Liver (tissue), 8 donors: ENCODE measurements at regions not wholly inside any gene's neighbourhood (a gene's known extent, or its start where the extent isn't known, plus 50 kb on each side); places are given as distances from the start of the nearest gene placed in this dataset.

Experiments
- DNase-seq: peaks from one replicate; pipeline ENCODE4 v3.0.0-alpha.2; 2017; ENCODE audit warnings: low spot score
- H3K27ac ChIP-seq, 2 donors: one replicate each; pipeline ENCODE4 v1.7.0; 2013; ENCODE audit warnings: inconsistent platforms in 2 of 2, low read length in 2 of 2, control low read depth in 1 of 2, low read depth in 1 of 2, mild to moderate bottlenecking in 1 of 2
- H3K27me3 ChIP-seq, 4 donors: one replicate each; pipeline versions ENCODE4 v1.6.1 to v1.7.0; 2013; ENCODE audit warnings: low read length in 3 of 4, inconsistent platforms in 1 of 4, mild to moderate bottlenecking in 1 of 4, moderate library complexity in 1 of 4; ENCODE audit not compliant: control insufficient read depth in 4 of 4, insufficient read depth in 4 of 4
- H3K36me3 ChIP-seq, 4 donors: one replicate each; pipeline versions ENCODE4 v1.6.1 to v1.7.0; 2013; ENCODE audit warnings: low read length in 3 of 4, mild to moderate bottlenecking in 3 of 4, low read depth in 1 of 4, moderate library complexity in 1 of 4; ENCODE audit not compliant: control insufficient read depth in 4 of 4, insufficient read depth in 3 of 4
- H3K4me1 ChIP-seq, 4 donors: one replicate each; pipeline versions ENCODE4 v1.6.1 to v1.7.0; 2013; ENCODE audit warnings: low read length in 3 of 4, mild to moderate bottlenecking in 3 of 4, moderate library complexity in 1 of 4; ENCODE audit not compliant: control insufficient read depth in 4 of 4, insufficient read depth in 4 of 4
- H3K4me3 ChIP-seq, 3 donors: one replicate each; pipeline versions ENCODE4 v1.6.1 to v1.7.0; 2013; ENCODE audit warnings: low read length in 3 of 3, control low read depth in 1 of 3, low read depth in 1 of 3, mild to moderate bottlenecking in 1 of 3
- H3K9ac ChIP-seq, 2 donors: one replicate each; pipeline ENCODE4 v1.7.0; 2013; ENCODE audit warnings: low read length in 2 of 2, mild to moderate bottlenecking in 2 of 2, moderate library complexity in 2 of 2, control low read depth in 1 of 2, low read depth in 1 of 2
- H3K9me3 ChIP-seq, 4 donors: one replicate each; pipeline versions ENCODE4 v1.6.1 to v1.7.0; 2013; ENCODE audit warnings: low read length in 3 of 4; ENCODE audit not compliant: control insufficient read depth in 4 of 4
- ATF3 ChIP-seq: IDR thresholded peaks from 2 replicates; pipeline ENCODE4 v1.6.1; 2016; ENCODE audit warnings: antibody characterized with exemption
- CTCF ChIP-seq: fragments of 150-350 bp; IDR thresholded peaks from 2 replicates; pipeline ENCODE4 v1.5.1; 2017; ENCODE audit warnings: improper control_type of control experiment, low read depth, low read length; ENCODE audit not compliant: missing input control
- EGR1 ChIP-seq, 2 donors: IDR thresholded peaks; 2 replicates each; pipeline ENCODE4 v1.6.1; 2016 to 2018; ENCODE audit warnings: antibody characterized with exemption in 2 of 2, low read depth in 2 of 2
- FOXA1 ChIP-seq: IDR thresholded peaks from 2 replicates; pipeline ENCODE4 v1.6.1; 2016; ENCODE audit warnings: antibody characterized with exemption
- FOXA2 ChIP-seq: IDR thresholded peaks from 2 replicates; pipeline ENCODE4 v1.6.1; 2016; ENCODE audit warnings: antibody characterized with exemption
- HNF4A ChIP-seq, 2 donors: conservative IDR thresholded peaks; 2 replicates each; pipeline ENCODE4 v1.6.1; 2016; ENCODE audit warnings: antibody characterized with exemption in 2 of 2, mild to moderate bottlenecking in 2 of 2
- HNF4G ChIP-seq: IDR thresholded peaks from 2 replicates; pipeline ENCODE4 v1.6.1; 2016; ENCODE audit warnings: antibody characterized with exemption
- JUND ChIP-seq, 2 donors: IDR thresholded peaks; 2 replicates each; pipeline ENCODE4 v1.6.1; 2016; ENCODE audit warnings: antibody characterized with exemption in 2 of 2
- MAX ChIP-seq: IDR thresholded peaks from 2 replicates; pipeline ENCODE4 v1.6.1; 2016; ENCODE audit warnings: antibody characterized with exemption
- NR2F2 ChIP-seq: IDR thresholded peaks from 2 replicates; pipeline ENCODE4 v1.6.1; 2016; ENCODE audit warnings: antibody characterized with exemption
- RAD21 ChIP-seq, 2 donors: IDR thresholded peaks; 2 replicates each; pipeline ENCODE4 v1.6.1; 2016; ENCODE audit warnings: antibody characterized with exemption in 2 of 2, mild to moderate bottlenecking in 2 of 2
- REST ChIP-seq: IDR thresholded peaks from 2 replicates; pipeline ENCODE4 v1.6.1; 2016; ENCODE audit warnings: antibody characterized with exemption, mild to moderate bottlenecking
- RXRA ChIP-seq, 2 donors: IDR thresholded peaks; 2 replicates each; pipeline ENCODE4 v1.6.1; 2017 to 2018; ENCODE audit warnings: antibody characterized with exemption in 2 of 2, mild to moderate bottlenecking in 1 of 2
- YY1 ChIP-seq: IDR thresholded peaks from 2 replicates; pipeline ENCODE4 v1.6.1; 2016; ENCODE audit warnings: antibody characterized with exemption, mild to moderate bottlenecking
- ZBTB33 ChIP-seq: IDR thresholded peaks from 2 replicates; pipeline ENCODE4 v1.6.1; 2016; ENCODE audit warnings: antibody characterized with exemption
- WGBS: extraction: QIAGEN DNeasy Blood & Tissue Kit; methylation state at CpG from one replicate; pipeline ENCODE4 v1.1.7; 2013; 5-methylcytosine and 5-hydroxymethylcytosine counted together
- donor health status: healthy.
- donor health status: healthy.
- donor health status: healthy.
- donor health status: healthy.
- donor health status: healthy.

- TF ChIP-seq FOXA2 (no peak), EGR1 (IDR thresholded peaks at IDR 0.05; ENCODE audit: low read depth in 2 of 2) (no peak), CTCF (peak; percentile 77), RAD21 (IDR thresholded peaks at IDR 0.05) (peak; percentile 89 to 90)
- Histone ChIP-seq H3K4me3 (no peak overlapping the region), H3K27me3 (peaks cover 0 to 3% (median 0%) of the 10 kb centered on the region in 4 donors), H3K9me3 (no peaks in the 10 kb centered on the region), H3K36me3 (no peaks in the 10 kb centered on the region), H3K9ac (no peak overlapping the region), H3K27ac (no peak overlapping the region), H3K4me1 (no peaks in the 10 kb centered on the region)
- WGBS: 3% methylated on average over 3 of the region's 3 CpGs
- no peak for DNase-seq
Observed at GRCh38 chr19:28710278-28710677, 502.7 kb downstream of the UQCRFS1 start.

- no peak for DNase-seq
- Histone ChIP-seq H3K9me3 (no peaks in the 10 kb centered on the region), H3K36me3 (no peaks in the 10 kb centered on the region), H3K9ac (no peak overlapping the region), H3K4me1 (no peaks in the 10 kb centered on the region), H3K27ac (no peak overlapping the region), H3K4me3 (no peak overlapping the region), H3K27me3 (peaks cover 0 to 8% (median 0%) of the 10 kb centered on the region in 4 donors)
- no peak for TF ChIP-seq JUND (IDR thresholded peaks at IDR 0.05)
- TF ChIP-seq REST: no peak
- TF ChIP-seq RAD21 (IDR thresholded peaks at IDR 0.05): no peak
- no peak for TF ChIP-seq ZBTB33
- 94% methylated on average over 2 of the region's 2 CpGs for WGBS
Observed at GRCh38 chr19:28706693-28707092, 506.3 kb downstream of the UQCRFS1 start.

GRCh38 chr19:28705008-28705407, 507.9 kb downstream of the UQCRFS1 start:
- 74% methylated on average over 3 of the region's 3 CpGs for WGBS
- no peaks in the 10 kb centered on the region for H3K36me3 ChIP-seq
- H3K4me1 ChIP-seq: no peaks in the 10 kb centered on the region
- no peak overlapping the region for H3K27ac ChIP-seq
- H3K9me3 ChIP-seq: no peaks in the 10 kb centered on the region
- H3K4me3 ChIP-seq: no peak overlapping the region
- H3K9ac ChIP-seq: no peak overlapping the region
- DNase-seq: no peak
- peaks cover 0 to 11% (median 0%) of the 10 kb centered on the region in 4 donors for H3K27me3 ChIP-seq
- TF ChIP-seq MAX (no peak), FOXA1 (no peak), YY1 (no peak), HNF4G (no peak), EGR1 (IDR thresholded peaks at IDR 0.05; ENCODE audit: low read depth in 2 of 2) (no peak), FOXA2 (no peak), ATF3 (no peak), REST (no peak), HNF4A (conservative IDR thresholded peaks at IDR 0.05) (no peak), NR2F2 (no peak), RXRA (IDR thresholded peaks at IDR 0.05) (no peak)
